Breast epithelium (tissue), 3 donors: ENCODE measurements at regions not wholly inside any gene's neighbourhood (a gene's known extent, or its start where the extent isn't known, plus 50 kb on each side); places are given as distances from the start of the nearest gene placed in this dataset.

Source experiments
- POLR2AphosphoS5 ChIP-seq, 3 donors: sonication (generic); formaldehyde crosslinking; IDR thresholded peaks; one replicate each; pipeline ENCODE4 v1.6.1; 2017; ENCODE audit warnings: antibody characterized with exemption in 3 of 3
- TF ChIP-seq, protein P1 (sequence below), 3 donors: fragments of 450-650 bp; IDR thresholded peaks; one replicate each; pipeline ENCODE4 v1.5.1; 2016 to 2017; ENCODE audit warnings: antibody characterized with exemption in 3 of 3, mild to moderate bottlenecking in 3 of 3, moderate library complexity in 3 of 3

DNA sequence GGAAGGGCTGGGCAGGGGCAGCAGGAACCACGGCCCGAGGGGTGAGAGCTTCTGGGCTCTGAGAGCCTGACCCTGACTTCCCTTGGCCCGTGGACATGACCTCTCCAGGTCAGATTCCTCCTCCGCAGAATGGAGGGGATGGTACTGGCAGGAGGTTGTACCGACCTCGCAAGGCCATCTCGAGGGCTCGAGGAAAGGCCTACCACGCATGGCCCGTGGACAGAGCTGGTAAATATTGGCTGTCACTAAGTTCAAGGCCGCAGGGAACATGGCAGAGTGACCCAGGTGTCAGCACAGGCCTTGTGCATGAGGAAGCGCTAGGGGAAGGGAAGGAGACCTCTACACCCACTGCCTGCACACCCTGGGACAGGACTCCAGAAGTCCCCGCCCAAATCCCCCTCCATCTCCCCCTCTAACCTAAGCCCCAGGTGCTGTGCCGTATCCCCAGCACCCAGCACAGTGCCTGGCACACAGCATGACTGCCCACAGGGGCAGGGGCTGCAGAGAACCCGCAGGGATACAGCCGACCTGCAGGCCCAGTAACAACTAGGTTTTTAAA is 54.9 kb upstream of the PPP2R5C start:
- no peak for TF ChIP-seq POLR2AphosphoS5 (IDR thresholded peaks at IDR 0.05)
- TF ChIP-seq, protein P1, sequence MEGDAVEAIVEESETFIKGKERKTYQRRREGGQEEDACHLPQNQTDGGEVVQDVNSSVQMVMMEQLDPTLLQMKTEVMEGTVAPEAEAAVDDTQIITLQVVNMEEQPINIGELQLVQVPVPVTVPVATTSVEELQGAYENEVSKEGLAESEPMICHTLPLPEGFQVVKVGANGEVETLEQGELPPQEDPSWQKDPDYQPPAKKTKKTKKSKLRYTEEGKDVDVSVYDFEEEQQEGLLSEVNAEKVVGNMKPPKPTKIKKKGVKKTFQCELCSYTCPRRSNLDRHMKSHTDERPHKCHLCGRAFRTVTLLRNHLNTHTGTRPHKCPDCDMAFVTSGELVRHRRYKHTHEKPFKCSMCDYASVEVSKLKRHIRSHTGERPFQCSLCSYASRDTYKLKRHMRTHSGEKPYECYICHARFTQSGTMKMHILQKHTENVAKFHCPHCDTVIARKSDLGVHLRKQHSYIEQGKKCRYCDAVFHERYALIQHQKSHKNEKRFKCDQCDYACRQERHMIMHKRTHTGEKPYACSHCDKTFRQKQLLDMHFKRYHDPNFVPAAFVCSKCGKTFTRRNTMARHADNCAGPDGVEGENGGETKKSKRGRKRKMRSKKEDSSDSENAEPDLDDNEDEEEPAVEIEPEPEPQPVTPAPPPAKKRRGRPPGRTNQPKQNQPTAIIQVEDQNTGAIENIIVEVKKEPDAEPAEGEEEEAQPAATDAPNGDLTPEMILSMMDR (IDR thresholded peaks at IDR 0.05) = no peak
